IPS-18c (cell line): ENCODE measurements at regions not wholly inside any gene's neighbourhood (a gene's known extent, or its start where the extent isn't known, plus 50 kb on each side); places are given as distances from the start of the nearest gene placed in this dataset.

Source experiments
- H3K4me3 ChIP-seq: 2 replicates; pipeline ENCODE4 v1.7.0; 2013; ENCODE audit warnings: low read depth, mild to moderate bottlenecking, low read length, moderate library complexity; ENCODE audit not compliant: insufficient read depth
- H3K9me3 ChIP-seq: one replicate; pipeline ENCODE4 v1.6.1; 2013; ENCODE audit warnings: mild to moderate bottlenecking, low read length, moderate library complexity; ENCODE audit not compliant: control insufficient read depth, insufficient read depth

DNA sequence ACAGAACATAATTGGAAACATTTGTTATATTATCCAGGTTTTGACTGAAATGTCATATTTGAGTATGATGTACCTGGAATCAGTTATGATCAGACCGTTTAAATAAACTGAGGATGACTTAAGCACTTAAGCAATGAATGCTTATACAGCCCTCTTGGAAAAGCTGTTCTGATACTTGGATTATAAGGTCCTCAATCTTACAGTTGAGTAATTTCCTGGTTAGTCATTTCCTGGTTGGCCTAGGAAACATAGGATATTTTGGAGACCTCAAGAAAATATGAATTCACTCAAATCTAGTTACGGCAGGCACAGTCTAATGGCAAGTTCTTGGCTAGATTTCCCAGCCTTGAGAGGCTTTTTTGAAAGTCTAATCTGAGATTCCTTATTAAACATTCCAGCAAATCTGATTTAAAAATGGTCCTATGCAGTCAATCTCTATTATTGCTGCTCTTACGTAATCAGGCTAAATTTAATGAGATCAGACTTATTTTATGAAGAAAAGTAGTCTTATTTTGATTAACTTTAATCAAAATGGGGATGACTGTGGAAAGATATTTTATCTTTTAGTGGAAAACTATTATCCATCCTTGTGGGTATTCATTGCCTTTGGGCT lies 447.2 kb downstream of the SNAPC1 start:
- Histone ChIP-seq H3K4me3 (no peak overlapping the region), H3K9me3 (no peaks in the 10 kb centered on the region)

DNA sequence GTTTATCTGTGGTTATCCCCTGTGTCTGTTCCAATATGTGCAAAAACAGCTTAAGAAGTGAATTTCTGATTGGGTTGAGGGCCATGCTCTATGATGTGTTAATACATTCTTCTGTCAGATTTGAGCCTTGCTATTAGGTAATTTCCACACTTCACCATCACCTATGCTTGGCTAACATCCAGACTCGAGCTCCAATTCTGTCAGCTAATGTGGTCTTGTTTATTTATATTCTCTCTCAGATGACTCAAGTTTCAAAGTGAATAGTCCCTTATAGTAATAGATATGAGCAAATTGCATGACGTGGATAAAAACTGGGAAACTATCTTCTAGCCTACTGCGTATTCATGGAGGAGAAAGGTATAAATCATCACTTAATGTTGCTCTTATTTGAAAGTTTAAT lies 451.3 kb downstream of the SNAPC1 start:
- Histone ChIP-seq H3K4me3 (no peak overlapping the region), H3K9me3 (no peaks in the 10 kb centered on the region)

DNA sequence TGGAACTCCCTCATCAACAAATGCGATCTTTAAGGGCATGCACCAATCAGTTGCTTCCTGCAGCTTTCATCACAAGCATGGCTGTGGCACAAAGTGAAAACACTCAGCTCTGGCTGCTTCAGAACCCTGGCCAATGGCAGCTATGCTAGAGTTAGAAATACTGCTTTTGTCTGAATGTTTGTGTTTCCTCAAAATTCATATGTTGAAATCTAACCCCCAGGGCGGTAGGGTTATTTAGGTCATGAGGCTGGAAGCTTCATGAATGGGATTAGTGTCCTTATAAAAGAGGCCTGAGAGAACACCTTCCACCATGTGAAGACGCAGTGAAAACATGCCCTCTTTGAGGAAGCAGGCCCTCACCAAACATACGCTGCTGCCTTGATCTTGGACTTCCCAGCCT lies 453.9 kb downstream of the SNAPC1 start:
- Histone ChIP-seq H3K9me3 (no peaks in the 10 kb centered on the region), H3K4me3 (no peak overlapping the region)

GRCh38 chr14:62234849-62235248 lies 472.6 kb downstream of the SNAPC1 start:
- no peak overlapping the region for H3K4me3 ChIP-seq

GRCh38 chr14:62244221-62244620 lies 482.0 kb downstream of the SNAPC1 start:
- no peak overlapping the region for H3K4me3 ChIP-seq
- H3K9me3 ChIP-seq: peaks cover 2% of the 10 kb centered on the region

More at GRCh38 chr14:62234849-62235248, 472.6 kb downstream of the SNAPC1 start:
- H3K9me3 ChIP-seq: peaks cover 7% of the 10 kb centered on the region

GRCh38 chr14:62247266-62247665 lies 485.0 kb downstream of the SNAPC1 start:
- Histone ChIP-seq H3K9me3 (peaks cover 2% of the 10 kb centered on the region), H3K4me3 (no peak overlapping the region)

GRCh38 chr14:62251237-62251636 lies 489.0 kb downstream of the SNAPC1 start:
- Histone ChIP-seq H3K9me3 (no peaks in the 10 kb centered on the region), H3K4me3 (no peak overlapping the region)

DNA sequence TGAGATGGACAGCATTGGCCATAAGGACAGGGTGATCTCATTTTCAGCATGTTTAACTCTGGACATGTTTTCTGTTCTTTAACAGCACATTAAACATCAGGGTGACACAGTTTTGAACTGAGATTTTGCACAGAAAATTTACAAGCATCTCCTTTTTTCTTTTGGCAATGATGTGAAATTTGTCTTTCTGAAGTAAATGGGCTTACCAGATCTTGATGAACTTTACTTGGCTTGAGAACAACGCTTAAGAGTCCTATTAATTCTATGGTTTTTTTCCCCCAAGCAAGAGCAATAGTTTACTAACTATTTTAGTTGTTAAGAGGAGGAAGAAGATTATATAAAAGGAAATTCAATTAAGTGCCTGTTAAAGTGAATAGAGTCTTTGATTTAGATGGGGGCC lies 491.0 kb downstream of the SNAPC1 start:
- H3K9me3 ChIP-seq: no peaks in the 10 kb centered on the region
- H3K4me3 ChIP-seq: no peak overlapping the region

DNA sequence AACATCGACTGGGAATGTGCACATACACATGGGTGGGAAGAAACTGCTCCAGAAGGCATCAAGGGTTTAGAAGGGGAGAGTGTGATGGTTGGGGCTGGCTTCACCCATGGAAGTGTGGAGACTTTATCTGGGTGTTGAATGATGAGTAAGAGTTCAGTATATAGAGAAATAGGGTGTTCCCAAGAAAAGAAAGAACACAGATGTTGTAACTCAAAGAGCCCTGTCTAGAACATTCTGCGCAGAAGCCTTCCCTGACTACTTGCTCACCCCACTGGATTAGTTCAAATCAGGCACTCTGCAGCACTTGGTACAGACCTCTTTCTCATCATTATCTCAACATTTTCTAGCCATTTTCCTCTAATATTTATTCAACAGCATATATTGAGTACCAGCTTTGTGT lies 491.7 kb downstream of the SNAPC1 start:
- Histone ChIP-seq H3K9me3 (no peaks in the 10 kb centered on the region), H3K4me3 (no peak overlapping the region)

DNA sequence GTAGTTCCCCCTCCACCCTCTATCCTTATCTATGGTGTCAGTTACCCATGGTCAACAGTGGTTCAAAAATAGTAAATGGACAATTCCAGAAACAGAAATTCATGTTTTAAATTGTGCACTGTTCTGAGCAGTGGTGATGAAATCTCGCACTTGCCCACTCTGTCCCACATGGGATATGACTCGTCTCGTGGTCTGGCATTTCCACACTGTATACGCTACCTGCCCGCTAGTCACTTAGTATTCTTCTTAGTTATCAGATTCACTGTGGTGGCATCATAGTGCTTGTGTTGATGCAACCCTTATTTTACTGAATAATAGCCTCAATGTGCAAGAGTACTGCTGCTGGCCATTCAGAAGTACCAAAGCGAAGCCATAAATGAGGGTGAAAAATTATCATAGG lies 507.0 kb downstream of the SNAPC1 start:
- H3K9me3 ChIP-seq: no peaks in the 10 kb centered on the region
- H3K4me3 ChIP-seq: no peak overlapping the region

GRCh38 chr14:62270236-62270635 lies 508.0 kb downstream of the SNAPC1 start:
- Histone ChIP-seq H3K4me3 (no peak overlapping the region), H3K9me3 (no peaks in the 10 kb centered on the region)

GRCh38 chr14:62280366-62280765 lies 518.1 kb downstream of the SNAPC1 start:
- peaks cover 2% of the 10 kb centered on the region for H3K9me3 ChIP-seq

GRCh38 chr14:62283837-62284236 lies 521.6 kb downstream of the SNAPC1 start:
- Histone ChIP-seq H3K9me3 (peaks cover 2% of the 10 kb centered on the region), H3K4me3 (no peak overlapping the region)

More at GRCh38 chr14:62280366-62280765, 518.1 kb downstream of the SNAPC1 start:
- no peak overlapping the region for H3K4me3 ChIP-seq

GRCh38 chr14:62289471-62289870 lies 527.3 kb downstream of the SNAPC1 start:
- Histone ChIP-seq H3K4me3 (no peak overlapping the region), H3K9me3 (no peaks in the 10 kb centered on the region)

DNA sequence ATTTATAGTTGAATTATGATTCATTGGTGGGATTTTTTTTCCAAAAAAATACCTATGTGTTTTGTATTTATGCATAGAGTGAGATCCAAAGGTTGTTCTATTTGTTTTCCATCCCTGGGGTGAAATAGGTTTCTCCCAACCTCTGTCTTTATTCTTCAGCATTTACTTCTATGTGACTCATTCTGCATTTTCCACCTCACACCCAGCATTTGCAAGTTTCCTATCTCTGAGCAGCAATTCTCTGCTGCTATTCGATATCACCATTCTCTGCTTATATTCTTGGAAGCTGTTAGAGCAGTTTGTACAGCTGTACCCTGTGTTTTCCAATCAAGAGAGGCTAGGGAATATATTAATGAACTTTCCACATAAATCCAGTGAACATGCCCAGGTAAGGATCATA lies 538.9 kb downstream of the SNAPC1 start:
- Histone ChIP-seq H3K9me3 (no peaks in the 10 kb centered on the region), H3K4me3 (no peak overlapping the region)

DNA sequence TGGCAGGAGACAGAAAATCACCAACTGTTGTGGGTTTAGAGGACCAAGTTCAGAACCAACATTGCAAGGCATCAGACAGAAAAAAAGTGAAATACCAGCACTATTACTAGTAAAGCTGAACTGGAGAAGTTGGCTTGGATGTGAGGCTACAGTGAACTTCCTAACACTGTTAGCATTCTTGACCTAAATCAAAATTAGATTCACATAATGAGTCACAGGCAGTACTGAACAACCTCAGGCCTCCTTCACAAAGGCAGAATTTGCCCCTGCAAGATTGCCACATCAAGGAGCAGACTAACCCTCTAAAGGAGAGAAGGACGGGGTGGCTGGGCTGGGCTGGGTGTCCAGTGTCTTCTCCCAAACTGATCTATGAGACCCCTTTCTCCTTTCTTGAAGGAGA lies 539.7 kb downstream of the SNAPC1 start:
- H3K9me3 ChIP-seq: no peaks in the 10 kb centered on the region
- H3K4me3 ChIP-seq: no peak overlapping the region

DNA sequence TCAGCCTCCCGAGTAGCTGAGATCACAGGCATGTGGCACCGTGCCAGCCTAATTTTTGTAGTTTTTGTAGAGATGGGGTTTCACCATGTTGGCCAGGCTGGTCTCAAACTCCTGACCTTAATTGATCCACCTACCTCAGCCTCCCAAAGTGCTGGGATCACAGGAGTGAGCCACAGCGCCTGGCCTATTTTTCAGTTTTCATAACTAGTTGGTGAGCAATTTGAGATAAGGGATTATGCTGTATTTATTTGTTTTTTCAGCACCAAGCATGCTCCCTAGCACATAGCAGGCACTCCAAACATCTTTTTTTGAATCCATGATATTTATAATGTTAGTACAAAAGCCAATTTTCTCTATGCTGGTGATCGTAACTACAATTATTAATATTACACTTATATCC lies 541.2 kb downstream of the SNAPC1 start:
- no peak overlapping the region for H3K4me3 ChIP-seq
- H3K9me3 ChIP-seq: no peaks in the 10 kb centered on the region

GRCh38 chr14:62304257-62304656 lies 542.0 kb downstream of the SNAPC1 start:
- Histone ChIP-seq H3K4me3 (no peak overlapping the region), H3K9me3 (no peaks in the 10 kb centered on the region)

DNA sequence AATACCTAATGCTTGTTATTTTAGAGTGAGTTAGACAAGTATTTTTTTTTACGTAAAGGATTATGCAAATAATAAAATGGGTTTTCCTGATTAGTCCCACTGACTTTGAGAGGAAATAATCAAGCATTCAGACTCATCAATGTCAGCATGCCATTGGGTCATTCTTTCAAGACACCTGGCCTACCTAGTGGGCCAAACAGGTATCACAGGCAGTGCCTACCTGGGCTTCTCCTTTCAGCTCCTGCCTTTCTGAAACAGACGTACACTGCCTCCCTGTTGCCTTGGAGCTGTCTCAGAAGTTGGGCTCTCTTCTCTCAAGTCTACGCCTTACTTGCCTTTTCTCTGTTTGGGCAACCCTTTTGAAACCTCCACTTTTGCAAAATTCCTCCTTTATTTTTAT lies 545.6 kb downstream of the SNAPC1 start:
- Histone ChIP-seq H3K9me3 (no peaks in the 10 kb centered on the region), H3K4me3 (no peak overlapping the region)
